ENCODE measurements at regions not wholly inside any gene's neighbourhood (a gene's known extent, or its start where the extent isn't known, plus 50 kb on each side); places are given as distances from the start of the nearest gene placed in this dataset.

GRCh38 chr19:30240904-30241695, 131.1 kb upstream of the ZNF536 start:
- no peak for TF ChIP-seq CTCF (IDR thresholded peaks at IDR 0.05; ENCODE audit: low read depth, low read length)
- Histone ChIP-seq H3K9me3 (ENCODE audit: control insufficient read depth, insufficient read depth, low read length) (peaks cover 10% of the 10 kb centered on the region), H3K27ac (ENCODE audit: low read depth, low read length) (no peak overlapping the region), H3K4me3 (ENCODE audit: low read depth, low read length) (no peak overlapping the region), H3K27me3 (ENCODE audit: control insufficient read depth, insufficient read depth, low read length) (no peaks in the 10 kb centered on the region)
- no peak for DNase-seq (ENCODE audit: low read depth, low spot score)
- POLR2A ChIA-PET: no interaction called here
- CTCF ChIA-PET: no interaction called here

GRCh38 chr19:30244533-30244932, 127.7 kb upstream of the ZNF536 start:
- CTCF ChIA-PET: no interaction called here

GRCh38 chr19:30245401-30246039, 126.7 kb upstream of the ZNF536 start:
- peaks cover 8% of the 10 kb centered on the region for H3K9me3 ChIP-seq (ENCODE audit: control insufficient read depth, insufficient read depth, low read length)
- no peak overlapping the region for H3K27ac ChIP-seq (ENCODE audit: low read depth, low read length)
- H3K27me3 ChIP-seq (ENCODE audit: control insufficient read depth, insufficient read depth, low read length): no peaks in the 10 kb centered on the region
- no peak for DNase-seq (ENCODE audit: low read depth, low spot score)
- H3K4me3 ChIP-seq (ENCODE audit: low read depth, low read length): no peak overlapping the region
- no peak for TF ChIP-seq CTCF (IDR thresholded peaks at IDR 0.05; ENCODE audit: low read depth, low read length)
- ChIA-PET POLR2A (no interaction called here), CTCF (no interaction called here)

More at GRCh38 chr19:30244533-30244932, 127.7 kb upstream of the ZNF536 start:
- H3K9me3 ChIP-seq (ENCODE audit: control insufficient read depth, insufficient read depth, low read length): peaks cover 10% of the 10 kb centered on the region
- TF ChIP-seq CTCF (IDR thresholded peaks at IDR 0.05; ENCODE audit: low read depth, low read length): no peak
- H3K27me3 ChIP-seq (ENCODE audit: control insufficient read depth, insufficient read depth, low read length): no peaks in the 10 kb centered on the region
- POLR2A ChIA-PET: no interaction called here
- H3K4me3 ChIP-seq (ENCODE audit: low read depth, low read length): no peak overlapping the region
- no peak for DNase-seq (ENCODE audit: low read depth, low spot score)
- no peak overlapping the region for H3K27ac ChIP-seq (ENCODE audit: low read depth, low read length)

GRCh38 chr19:30249911-30250310, 122.3 kb upstream of the ZNF536 start:
- no peak for DNase-seq (ENCODE audit: low read depth, low spot score)
- H3K4me3 ChIP-seq (ENCODE audit: low read depth, low read length): no peak overlapping the region
- H3K9me3 ChIP-seq (ENCODE audit: control insufficient read depth, insufficient read depth, low read length): peaks cover 15% of the 10 kb centered on the region
- no peaks in the 10 kb centered on the region for H3K27me3 ChIP-seq (ENCODE audit: control insufficient read depth, insufficient read depth, low read length)
- no peak overlapping the region for H3K27ac ChIP-seq (ENCODE audit: low read depth, low read length)
- ChIA-PET CTCF (no interaction called here), POLR2A (no interaction called here)
- TF ChIP-seq CTCF (IDR thresholded peaks at IDR 0.05; ENCODE audit: low read depth, low read length): no peak

- no peak for TF ChIP-seq CTCF (IDR thresholded peaks at IDR 0.05; ENCODE audit: low read depth, low read length)
- Histone ChIP-seq H3K27ac (ENCODE audit: low read depth, low read length) (no peak overlapping the region), H3K4me3 (ENCODE audit: low read depth, low read length) (no peak overlapping the region), H3K27me3 (ENCODE audit: control insufficient read depth, insufficient read depth, low read length) (no peaks in the 10 kb centered on the region), H3K9me3 (ENCODE audit: control insufficient read depth, insufficient read depth, low read length) (peaks cover 13% of the 10 kb centered on the region)
- ChIA-PET POLR2A (no interaction called here), CTCF (no interaction called here)
- no peak for DNase-seq (ENCODE audit: low read depth, low spot score)
Measured at GRCh38 chr19:30252214-30252613, 120.0 kb upstream of the ZNF536 start.

Measured in AG04450 (cell line).